PC-9 (cell line): ENCODE measurements at regions not wholly inside any gene's neighbourhood (a gene's known extent, or its start where the extent isn't known, plus 50 kb on each side); places are given as distances from the start of the nearest gene placed in this dataset.
A peak's percentile ranks its signal among the peaks of the same experiment; 100 is the strongest.

Experiments
- BruUV-seq: library from RNA; stranded (reverse); fragments of 400-500 nt; replicated peaks from 2 replicates; lab custom pipeline; 2021; lab: Mats Ljungman, UMichigan
- CTCF ChIA-PET: fragments of 300-600 bp; sonication (Branson Sonifier 250); formaldehyde crosslinking; loops from one replicate; lab custom pipeline; 2022; ENCODE audit warnings: antibody characterized with exemption; lab: Charles Lee
- POLR2A ChIA-PET: fragments of 300-600 bp; sonication (Branson Sonifier 250); formaldehyde crosslinking; loops from one replicate; lab custom pipeline; 2022; ENCODE audit warnings: antibody characterized with exemption; ENCODE audit not compliant: unreplicated experiment; lab: Charles Lee
- DNase-seq, 2 experiments: peaks; one replicate each; pipeline versions ENCODE4 v3.0.0 to v3.0.0-alpha.2; 2015 to 2022; ENCODE audit warnings: mixed read lengths in 1 of 2
- H2AFZ ChIP-seq: fragments of 200-600 bp; sonication (generic); 2 replicates; pipeline ENCODE4 v1.8.1; 2017; ENCODE audit warnings: antibody characterized with exemption
- H3F3A ChIP-seq: fragments of 200-600 bp; sonication (generic); 2 replicates; pipeline ENCODE4 v1.8.1; 2017; ENCODE audit warnings: antibody characterized with exemption, mild to moderate bottlenecking, low read depth; ENCODE audit not compliant: insufficient read depth
- H3K27ac ChIP-seq: fragments of 200-600 bp; sonication (generic); 2 replicates; pipeline ENCODE4 v1.6.1; 2016; ENCODE audit warnings: mixed run types
- H3K27me3 ChIP-seq: fragments of 200-600 bp; sonication (generic); 2 replicates; pipeline ENCODE4 v1.6.1; 2016; ENCODE audit warnings: low read depth, mixed run types; ENCODE audit not compliant: insufficient read depth
- H3K36me3 ChIP-seq: fragments of 200-600 bp; sonication (generic); 2 replicates; pipeline ENCODE4 v1.6.1; 2016; ENCODE audit warnings: low read depth, mixed run types
- H3K4me1 ChIP-seq: fragments of 200-600 bp; sonication (generic); replicated peaks from 2 replicates; pipeline ENCODE4 v1.6.1; 2016; ENCODE audit warnings: mixed run types; ENCODE audit not compliant: insufficient read depth
- H3K4me2 ChIP-seq: fragments of 200-600 bp; sonication (generic); 2 replicates; pipeline ENCODE4 v1.6.1; 2017; ENCODE audit warnings: mixed run types
- H3K4me3 ChIP-seq: fragments of 200-600 bp; sonication (generic); 2 replicates; pipeline ENCODE4 v1.6.1; 2016; ENCODE audit warnings: mixed run types
- H3K79me2 ChIP-seq: fragments of 200-600 bp; sonication (generic); 2 replicates; pipeline ENCODE4 v1.6.1; 2017; ENCODE audit warnings: low read depth, mixed run types
- H3K9me2 ChIP-seq: fragments of 200-600 bp; sonication (generic); 2 replicates; pipeline ENCODE4 v1.8.1; 2017; ENCODE audit warnings: mild to moderate bottlenecking; ENCODE audit not compliant: insufficient read depth
- H3K9me3 ChIP-seq: fragments of 200-600 bp; sonication (generic); 2 replicates; pipeline ENCODE4 v1.8.1; 2016; ENCODE audit warnings: low read depth; ENCODE audit not compliant: insufficient read depth
- H4K20me1 ChIP-seq: fragments of 200-600 bp; sonication (generic); 2 replicates; pipeline ENCODE4 v1.8.1; 2017; ENCODE audit not compliant: insufficient read depth
- CTCF ChIP-seq: fragments of 200-600 bp; sonication (generic); conservative IDR thresholded peaks from 2 replicates; pipeline ENCODE4 v1.6.1; 2017; ENCODE audit warnings: mixed run types, antibody characterized with exemption, mild to moderate bottlenecking, moderate library complexity
- EZH2 ChIP-seq: fragments of 200-600 bp; sonication (generic); IDR thresholded peaks from 2 replicates; pipeline ENCODE4 v1.8.0; 2017; ENCODE audit warnings: antibody characterized with exemption, low read depth
- intact Hi-C: fragments of 100-400 bp; cut with micrococcal nuclease; formaldehyde crosslinking; loops from one replicate; pipeline ENCODE4 v1.10.0; 2022; ENCODE audit not compliant: unreplicated experiment

- Histone ChIP-seq H3K4me3 (no peak overlapping the region), H4K20me1 (no peaks in the 10 kb centered on the region), H3K9me2 (no peaks in the 10 kb centered on the region), H3K27me3 (no peaks in the 10 kb centered on the region), H3F3A (no peaks in the 10 kb centered on the region), H3K4me1 (peaks cover 8% of the 10 kb centered on the region), H3K27ac (no peak overlapping the region), H2AFZ (no peak overlapping the region), H3K9me3 (no peaks in the 10 kb centered on the region), H3K4me2 (no peak overlapping the region), H3K36me3 (no peaks in the 10 kb centered on the region), H3K79me2 (no peaks in the 10 kb centered on the region)
- POLR2A ChIA-PET = no interaction called here
- no TSS peak for BruUV-seq
- intact Hi-C loops = no loop called here
- CTCF ChIA-PET = no interaction called here
- DNase-seq = no peak
- TF ChIP-seq CTCF = no peak
- TF ChIP-seq EZH2 = no peak
These were observed 99.7 kb upstream of the VGLL3 start for GRCh38 chr3:87090631-87091030.

- no peaks in the 10 kb centered on the region for H4K20me1 ChIP-seq
- peak overlapping the region; percentile 74 for H3K4me3 ChIP-seq
- no peaks in the 10 kb centered on the region for H3K36me3 ChIP-seq
- H3K4me1 ChIP-seq = peaks cover 8% of the 10 kb centered on the region
- TF ChIP-seq CTCF = no peak
- no peaks in the 10 kb centered on the region for H3F3A ChIP-seq
- no peaks in the 10 kb centered on the region for H3K9me3 ChIP-seq
- CTCF ChIA-PET = interaction anchor here (0.6 kb wide), 2 partner anchors 63 to 314 kb away, joined by 3 to 5 read pairs; no protein-coding TSS in a partner anchor
- H3K27ac ChIP-seq = no peak overlapping the region
- intact Hi-C loops = loop anchor here (5.0 to 10.0 kb wide), 2 partner anchors 138 to 916 kb away; partner anchors contain the start of gene CHMP2B
- H2AFZ ChIP-seq = peak overlapping the region; percentile 97
- peak overlapping the region; percentile 73 for H3K4me2 ChIP-seq
- BruUV-seq = TSS peak; percentile 94
- POLR2A ChIA-PET = interaction anchor here (0.6 to 0.9 kb wide), 6 partner anchors 12 to 245 kb away, joined by 3 to 10 read pairs (median 6); no protein-coding TSS in a partner anchor
- no peaks in the 10 kb centered on the region for H3K27me3 ChIP-seq
- H3K79me2 ChIP-seq = no peaks in the 10 kb centered on the region
- DNase-seq = peak; percentile 52 to 69
- H3K9me2 ChIP-seq = 0 out of 2 replicates have a peak, but pooled peaks cover 3% of the 10 kb centered on the region
These were observed 98.3 kb upstream of the VGLL3 start for GRCh38 chr3:87088993-87089841.

- no peaks in the 10 kb centered on the region for H3K27me3 ChIP-seq
- H3K9me2 ChIP-seq = 0 out of 2 replicates have a peak, but pooled peaks cover 3% of the 10 kb centered on the region
- no peaks in the 10 kb centered on the region for H3K36me3 ChIP-seq
- no peaks in the 10 kb centered on the region for H3F3A ChIP-seq
- peaks cover 8% of the 10 kb centered on the region for H3K4me1 ChIP-seq
- ChIA-PET POLR2A (interaction anchor here (0.7 kb wide), 1 partner anchor 245 kb away, joined by 3 read pairs; no protein-coding TSS in a partner anchor), CTCF (interaction anchor here (0.6 kb wide), 1 partner anchor 314 kb away, joined by 5 read pairs; no protein-coding TSS in a partner anchor)
- no peaks in the 10 kb centered on the region for H4K20me1 ChIP-seq
- DNase-seq = no peak
- no peaks in the 10 kb centered on the region for H3K9me3 ChIP-seq
- peak overlapping the region; percentile 73 for H3K4me2 ChIP-seq
- intact Hi-C loops = loop anchor here (5.0 to 10.0 kb wide), 2 partner anchors 139 to 916 kb away; partner anchors contain the start of gene CHMP2B
- peak overlapping the region; percentile 74 for H3K4me3 ChIP-seq
- no peak for TF ChIP-seq CTCF
- TF ChIP-seq EZH2 = no peak
- H3K27ac ChIP-seq = no peak overlapping the region
- no TSS peak for BruUV-seq
- H3K79me2 ChIP-seq = no peaks in the 10 kb centered on the region
- H2AFZ ChIP-seq = peak overlapping the region; percentile 97
These were observed 97.6 kb upstream of the VGLL3 start for GRCh38 chr3:87088430-87088992.
